Activated naive CD4-positive, alpha-beta T cell treated with anti-CD3 and anti-CD28 coated beads for 36 hours (primary cell): ENCODE measurements at regions not wholly inside any gene's neighbourhood (a gene's known extent, or its start where the extent isn't known, plus 50 kb on each side); places are given as distances from the start of the nearest gene placed in this dataset.

Source experiments
- CTCF ChIA-PET: fragments of 350-600 bp; sonication (Branson Sonifier 250); formaldehyde crosslinking; loops from one replicate; lab custom pipeline; 2021; ENCODE audit warnings: antibody characterized with exemption; lab: Charles Lee
- DNase-seq: peaks from one replicate; pipeline ENCODE4 v3.0.0-alpha.2; 2020
- H3K27ac Mint-ChIP-seq: one replicate; pipeline ENCODE4 v1.8.0; 2021; ENCODE audit warnings: mild to moderate bottlenecking, mixed read lengths
- H3K27me3 Mint-ChIP-seq: one replicate; pipeline ENCODE4 v1.8.0; 2021; ENCODE audit warnings: low read depth, mixed read lengths
- H3K36me3 Mint-ChIP-seq: one replicate; pipeline ENCODE4 v1.8.0; 2021; ENCODE audit warnings: low read depth, mixed read lengths
- H3K4me1 Mint-ChIP-seq: one replicate; pipeline ENCODE4 v1.8.0; 2021; ENCODE audit warnings: low read depth, mixed read lengths
- H3K4me3 Mint-ChIP-seq: one replicate; pipeline ENCODE4 v1.8.0; 2021; ENCODE audit warnings: mild to moderate bottlenecking, moderate library complexity, mixed read lengths
- H3K9me3 Mint-ChIP-seq: one replicate; pipeline ENCODE4 v1.8.0; 2021; ENCODE audit warnings: mixed read lengths
- intact Hi-C: fragments of 100-400 bp; cut with micrococcal nuclease; formaldehyde crosslinking; loops from one replicate; pipeline ENCODE4 v1.15.1; 2023

DNA sequence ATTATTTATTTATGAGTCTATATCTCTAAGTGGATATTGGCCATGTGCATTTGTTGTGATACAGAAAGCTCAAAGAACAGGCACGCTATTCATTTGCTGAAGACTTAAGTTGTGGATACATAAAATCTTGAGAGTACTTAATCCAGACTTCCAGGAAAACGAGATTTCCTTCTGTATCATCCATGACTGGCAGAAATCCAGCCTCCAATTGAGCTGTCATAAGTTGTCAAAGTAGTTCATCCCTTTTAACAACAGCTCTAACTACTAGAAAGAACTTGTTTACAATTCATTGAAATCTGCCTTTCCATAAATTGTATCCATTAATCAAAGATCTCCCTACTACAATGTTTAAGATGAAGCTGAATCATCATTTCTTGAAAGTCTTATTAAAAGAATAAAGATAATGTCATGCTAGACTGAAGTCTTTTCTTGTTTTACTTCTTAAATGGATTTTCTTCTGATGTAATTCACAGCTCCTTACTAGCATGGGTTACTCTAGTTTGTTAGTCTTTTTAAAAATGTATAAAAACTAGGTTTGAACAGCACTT, 447.3 kb upstream of the CITED2 start:
- Mint-ChIP-seq H3K27ac (no peak overlapping the region), H3K27me3 (peaks cover 9% of the 10 kb centered on the region), H3K9me3 (no peaks in the 10 kb centered on the region), H3K4me3 (no peak overlapping the region), H3K4me1 (no peaks in the 10 kb centered on the region), H3K36me3 (no peaks in the 10 kb centered on the region)
- intact Hi-C loops, result no loop called here
- no peak for DNase-seq
- CTCF ChIA-PET, result no interaction called here

DNA sequence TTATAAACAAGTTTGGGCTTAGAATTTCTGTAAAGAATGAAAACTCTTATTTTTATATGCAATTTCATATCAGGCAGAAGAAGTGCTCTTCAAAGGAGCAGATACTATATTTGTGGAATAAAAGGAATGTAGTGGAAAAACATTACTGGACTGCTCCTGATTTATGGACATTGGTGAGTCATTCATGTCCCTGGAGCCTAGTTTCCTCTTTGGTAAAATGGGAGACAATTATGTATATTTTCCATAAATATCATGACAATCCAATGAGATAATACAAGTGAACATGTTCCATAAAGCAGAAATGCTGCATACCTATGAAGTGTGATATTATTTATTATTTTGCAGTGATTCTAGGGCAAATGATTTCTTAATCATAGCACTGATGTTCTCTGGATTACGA, 445.8 kb upstream of the CITED2 start:
- CTCF ChIA-PET, result no interaction called here
- no peaks in the 10 kb centered on the region for H3K9me3 Mint-ChIP-seq
- intact Hi-C loops, result no loop called here
- no peak overlapping the region for H3K27ac Mint-ChIP-seq
- no peaks in the 10 kb centered on the region for H3K36me3 Mint-ChIP-seq
- no peak for DNase-seq
- H3K4me1 Mint-ChIP-seq, result no peaks in the 10 kb centered on the region
- H3K4me3 Mint-ChIP-seq, result no peak overlapping the region
- peaks cover 15% of the 10 kb centered on the region for H3K27me3 Mint-ChIP-seq

DNA sequence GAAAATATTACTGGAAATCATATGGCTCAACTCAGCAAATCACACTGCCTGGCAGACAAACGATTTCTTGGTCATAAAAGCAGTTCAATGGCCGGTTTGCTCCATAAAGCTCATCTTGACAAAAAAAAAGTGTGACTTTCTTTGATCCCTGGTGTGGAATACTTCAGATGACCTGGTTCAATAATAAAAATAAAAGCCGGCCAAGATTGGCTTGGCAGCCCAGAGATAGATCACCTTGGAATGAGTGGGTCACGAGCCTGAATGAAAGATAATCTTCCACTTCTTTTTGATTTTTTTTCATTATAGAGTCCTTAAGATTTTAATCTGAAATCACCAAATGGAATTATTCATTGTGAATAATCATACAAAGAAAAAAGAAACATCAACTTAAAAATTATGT, 445.3 kb upstream of the CITED2 start:
- no peaks in the 10 kb centered on the region for H3K9me3 Mint-ChIP-seq
- CTCF ChIA-PET, result no interaction called here
- H3K36me3 Mint-ChIP-seq, result no peaks in the 10 kb centered on the region
- no peak overlapping the region for H3K27ac Mint-ChIP-seq
- H3K27me3 Mint-ChIP-seq, result peaks cover 17% of the 10 kb centered on the region
- H3K4me3 Mint-ChIP-seq, result no peak overlapping the region
- no peaks in the 10 kb centered on the region for H3K4me1 Mint-ChIP-seq
- DNase-seq, result no peak
- intact Hi-C loops, result no loop called here

DNA sequence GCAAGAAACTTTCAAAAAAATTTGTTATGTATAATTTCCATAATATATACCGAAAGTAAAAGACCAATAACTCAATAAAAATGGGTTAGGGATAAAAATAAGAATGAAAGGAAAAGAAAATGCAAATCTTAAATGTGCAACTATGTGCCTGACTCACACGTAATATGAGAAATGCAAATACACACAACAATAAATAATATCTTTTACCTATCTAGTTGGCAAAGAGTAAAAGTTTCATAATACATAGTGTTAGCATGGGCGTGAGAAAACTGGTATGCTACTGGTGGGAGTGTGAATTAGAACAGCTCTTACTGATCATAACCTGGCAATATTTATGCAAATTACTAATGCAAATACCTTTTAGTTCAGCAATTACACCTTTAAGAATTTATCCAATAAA, 438.5 kb upstream of the CITED2 start:
- H3K27ac Mint-ChIP-seq, result no peak overlapping the region
- no peak overlapping the region for H3K4me3 Mint-ChIP-seq
- CTCF ChIA-PET, result no interaction called here
- intact Hi-C loops, result no loop called here
- H3K27me3 Mint-ChIP-seq, result peaks cover 12% of the 10 kb centered on the region
- no peak for DNase-seq
- H3K9me3 Mint-ChIP-seq, result no peaks in the 10 kb centered on the region
- no peaks in the 10 kb centered on the region for H3K36me3 Mint-ChIP-seq
- no peaks in the 10 kb centered on the region for H3K4me1 Mint-ChIP-seq

DNA sequence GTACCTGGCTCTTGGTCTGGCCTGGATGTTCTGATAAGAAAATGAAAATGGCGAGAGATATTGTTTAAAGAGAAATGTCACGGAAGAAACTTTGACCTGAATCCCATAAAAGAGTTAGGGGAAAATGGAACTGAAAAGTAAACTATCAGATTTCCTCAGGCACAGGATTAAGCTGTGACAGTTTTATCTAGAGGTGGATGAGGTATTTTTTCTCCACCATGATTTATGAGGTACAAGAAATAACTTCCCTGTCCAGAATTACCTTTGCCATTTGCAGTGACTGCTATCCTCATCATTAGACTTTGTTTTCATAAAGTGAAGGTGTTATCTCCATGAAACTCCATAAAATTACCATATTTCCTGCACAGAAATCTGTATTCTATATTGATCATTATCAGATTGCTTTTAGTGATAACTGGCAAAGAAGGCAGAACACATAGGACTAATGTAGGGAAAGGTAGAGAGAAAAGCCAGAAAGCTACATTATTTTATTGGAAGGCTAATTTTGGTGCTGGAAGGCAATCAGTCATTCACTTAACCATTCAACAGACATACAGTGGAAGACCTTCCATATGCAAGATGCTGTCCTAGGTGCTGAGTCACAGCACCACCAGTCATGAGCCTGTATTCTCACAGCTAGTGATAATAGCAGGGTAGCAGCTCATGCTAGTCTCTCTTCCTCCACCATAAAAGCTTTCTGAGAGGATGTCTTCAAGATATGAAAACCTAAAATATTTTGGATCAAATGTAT, 427.3 kb upstream of the CITED2 start:
- H3K4me3 Mint-ChIP-seq, result no peak overlapping the region
- H3K4me1 Mint-ChIP-seq, result no peaks in the 10 kb centered on the region
- no peaks in the 10 kb centered on the region for H3K9me3 Mint-ChIP-seq
- CTCF ChIA-PET, result no interaction called here
- no peak for DNase-seq
- no peak overlapping the region for H3K27ac Mint-ChIP-seq
- intact Hi-C loops, result no loop called here
- peaks cover 8% of the 10 kb centered on the region for H3K27me3 Mint-ChIP-seq
- no peaks in the 10 kb centered on the region for H3K36me3 Mint-ChIP-seq

DNA sequence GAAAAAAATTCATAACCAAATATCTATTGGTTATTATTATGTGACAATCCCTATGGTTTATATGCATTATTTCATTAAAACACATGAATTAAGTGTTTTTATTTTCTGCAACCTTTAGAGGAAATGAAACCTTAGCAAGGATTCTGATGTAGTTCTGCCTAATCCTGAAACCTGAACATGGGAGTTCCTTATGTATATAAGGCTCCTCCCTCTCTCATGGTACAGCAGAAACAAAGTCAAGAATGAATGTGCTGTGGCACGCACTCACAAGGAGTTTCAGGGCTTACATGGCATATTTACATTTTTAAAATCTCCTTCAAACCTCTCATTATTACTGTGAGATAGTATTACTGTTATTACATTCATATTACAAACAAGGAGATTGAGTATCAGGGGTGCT, 426.4 kb upstream of the CITED2 start:
- intact Hi-C loops, result no loop called here
- H3K9me3 Mint-ChIP-seq, result no peaks in the 10 kb centered on the region
- H3K36me3 Mint-ChIP-seq, result no peaks in the 10 kb centered on the region

DNA sequence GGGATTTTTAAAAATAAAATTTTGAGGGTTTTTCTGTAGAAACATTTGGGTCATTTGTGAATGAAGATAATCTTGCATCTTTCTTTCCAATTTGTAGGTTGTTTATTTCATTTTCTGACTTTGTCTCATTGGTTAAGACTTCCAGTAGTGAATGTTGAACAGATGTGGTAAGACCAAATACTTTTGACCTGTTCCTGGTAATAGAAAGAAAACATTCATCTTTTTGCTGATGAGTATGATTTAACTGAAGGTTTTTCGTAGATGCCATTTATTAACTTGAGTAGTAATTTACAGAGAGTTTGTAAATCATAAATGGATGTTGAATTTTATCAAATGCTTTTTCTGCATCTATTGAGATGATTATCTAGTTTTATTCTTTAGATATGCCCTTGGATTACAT, 416.1 kb upstream of the CITED2 start:
- Mint-ChIP-seq H3K4me3 (no peak overlapping the region), H3K27me3 (peaks cover 13% of the 10 kb centered on the region), H3K4me1 (no peaks in the 10 kb centered on the region), H3K27ac (no peak overlapping the region), H3K9me3 (no peaks in the 10 kb centered on the region), H3K36me3 (no peaks in the 10 kb centered on the region)
- intact Hi-C loops, result no loop called here
- DNase-seq, result no peak
- CTCF ChIA-PET, result no interaction called here

More for the DNA sequence above, 426.4 kb upstream of the CITED2 start:
- Mint-ChIP-seq H3K27me3 (peaks cover 7% of the 10 kb centered on the region), H3K27ac (no peak overlapping the region), H3K4me1 (no peaks in the 10 kb centered on the region), H3K4me3 (no peak overlapping the region)
- DNase-seq, result no peak
- CTCF ChIA-PET, result no interaction called here

DNA sequence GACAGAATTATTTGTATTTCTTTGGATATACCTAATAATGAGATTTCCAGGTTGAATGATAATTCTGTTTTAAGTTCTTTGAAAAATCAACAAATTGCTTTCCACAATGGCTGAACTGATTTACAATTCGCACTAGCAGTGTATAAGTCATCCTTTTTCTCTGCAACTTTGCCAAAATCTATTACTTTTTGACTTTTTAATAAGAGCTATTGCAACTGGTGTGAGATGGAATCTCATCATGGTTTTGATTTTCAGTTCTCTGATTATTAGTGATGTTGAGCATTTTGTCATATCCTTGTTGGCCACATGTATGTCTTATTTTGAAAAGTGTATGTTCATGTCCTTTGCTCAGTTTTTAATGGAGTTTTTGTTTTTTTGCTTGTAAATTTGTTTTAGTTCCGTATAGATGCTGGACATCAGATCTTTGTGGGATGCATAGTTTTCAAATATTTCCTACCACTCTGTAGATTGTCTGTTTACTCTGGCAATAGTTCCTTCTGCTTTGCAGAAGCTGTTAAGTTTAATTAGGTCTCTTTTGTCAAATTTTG, 409.8 kb upstream of the CITED2 start:
- intact Hi-C loops, result no loop called here
- Mint-ChIP-seq H3K27me3 (peaks cover 20% of the 10 kb centered on the region), H3K27ac (no peak overlapping the region), H3K4me1 (no peaks in the 10 kb centered on the region), H3K9me3 (no peaks in the 10 kb centered on the region), H3K4me3 (no peak overlapping the region), H3K36me3 (no peaks in the 10 kb centered on the region)
- CTCF ChIA-PET, result no interaction called here
- no peak for DNase-seq

DNA sequence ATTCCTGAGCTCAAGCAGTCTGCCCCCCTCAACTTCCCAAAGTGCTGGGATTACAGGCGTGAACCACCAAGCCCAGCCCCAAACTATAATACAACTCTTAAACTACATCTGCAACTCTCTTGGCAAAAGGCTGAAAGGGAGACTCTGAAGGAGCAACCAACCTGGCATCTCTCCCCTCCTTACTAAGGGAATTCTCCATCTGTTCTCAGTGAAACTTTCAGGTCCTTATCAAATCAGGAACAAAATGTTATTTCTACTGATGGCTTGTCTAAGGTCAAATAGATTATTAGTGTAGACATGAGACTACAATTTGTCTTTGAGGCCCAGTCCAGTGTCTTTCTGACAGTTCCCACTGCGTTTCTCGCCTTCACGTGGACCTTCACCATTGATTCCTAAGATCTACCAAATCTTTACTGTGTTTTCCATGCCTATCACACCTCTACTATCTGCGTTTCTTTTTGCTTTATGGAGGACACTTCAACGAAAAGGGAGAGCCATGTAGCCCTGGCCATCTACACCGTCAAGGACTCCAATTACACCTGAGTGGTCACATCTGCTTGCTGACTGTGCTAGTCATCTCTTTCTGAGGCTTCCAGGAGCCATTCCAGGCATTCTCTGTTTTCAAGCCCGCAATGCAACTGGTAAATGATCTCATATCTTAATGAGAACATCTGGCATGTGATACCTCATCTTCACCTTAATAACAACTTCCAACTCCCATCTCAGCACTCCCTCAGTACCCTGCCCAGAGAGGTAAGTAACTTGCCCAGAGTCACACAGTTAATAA, 405.7 kb upstream of the CITED2 start:
- no peaks in the 10 kb centered on the region for H3K9me3 Mint-ChIP-seq
- H3K4me1 Mint-ChIP-seq, result no peaks in the 10 kb centered on the region
- H3K4me3 Mint-ChIP-seq, result no peak overlapping the region
- CTCF ChIA-PET, result interaction anchor here (0.6 to 1.0 kb wide), 2 partner anchors 9 to 69 kb away, joined by 3 read pairs; no protein-coding TSS in a partner anchor
- no peaks in the 10 kb centered on the region for H3K36me3 Mint-ChIP-seq
- no peak overlapping the region for H3K27ac Mint-ChIP-seq
- intact Hi-C loops, result no loop called here
- H3K27me3 Mint-ChIP-seq, result peaks cover 7% of the 10 kb centered on the region
- DNase-seq, result no peak

DNA sequence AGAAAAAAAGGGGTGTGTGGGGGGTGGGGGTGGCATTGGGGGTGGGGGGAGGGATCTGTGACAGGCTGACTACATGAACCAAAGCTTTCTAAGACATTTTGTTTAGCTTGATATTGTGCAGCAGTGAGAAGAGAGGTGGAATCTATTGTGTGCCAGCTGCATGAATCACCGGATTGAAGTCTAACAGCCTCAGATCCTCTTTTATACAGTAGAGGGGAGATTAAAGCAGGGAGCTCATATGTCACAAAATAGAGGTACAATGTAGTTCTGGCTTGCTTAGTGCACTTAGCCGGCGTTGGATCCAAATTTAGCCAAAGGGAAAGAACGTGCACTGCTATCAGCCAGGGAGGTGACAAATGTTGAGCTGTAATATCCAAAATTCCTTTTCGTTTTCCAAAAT, 404.2 kb upstream of the CITED2 start:
- intact Hi-C loops, result no loop called here
- peaks cover 8% of the 10 kb centered on the region for H3K27me3 Mint-ChIP-seq
- H3K4me1 Mint-ChIP-seq, result no peaks in the 10 kb centered on the region
- no peak for DNase-seq
- no peak overlapping the region for H3K4me3 Mint-ChIP-seq
- CTCF ChIA-PET, result no interaction called here
- H3K36me3 Mint-ChIP-seq, result no peaks in the 10 kb centered on the region
- no peak overlapping the region for H3K27ac Mint-ChIP-seq
- H3K9me3 Mint-ChIP-seq, result no peaks in the 10 kb centered on the region

DNA sequence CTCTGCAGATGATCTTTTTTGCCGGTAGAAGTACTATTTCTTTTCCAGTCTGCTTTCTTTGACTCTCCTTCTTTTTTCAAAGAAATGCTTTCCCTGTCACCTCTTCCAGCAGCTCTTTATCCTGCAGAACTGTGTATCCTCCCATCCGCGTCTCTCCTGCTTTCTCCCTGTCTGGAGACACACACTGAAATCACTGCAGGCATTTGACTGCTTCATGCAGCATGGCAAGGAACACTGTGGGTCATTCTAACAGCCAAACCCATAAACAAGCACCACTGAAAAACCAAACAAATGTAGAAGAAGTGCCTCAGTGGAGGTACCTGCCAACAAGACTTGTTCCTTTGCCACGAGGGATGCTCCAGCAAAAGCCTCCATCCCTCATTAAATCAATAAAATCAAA, 403.7 kb upstream of the CITED2 start:
- H3K27ac Mint-ChIP-seq, result no peak overlapping the region
- peaks cover 8% of the 10 kb centered on the region for H3K27me3 Mint-ChIP-seq
- H3K36me3 Mint-ChIP-seq, result no peaks in the 10 kb centered on the region
- H3K9me3 Mint-ChIP-seq, result no peaks in the 10 kb centered on the region
- no peaks in the 10 kb centered on the region for H3K4me1 Mint-ChIP-seq
- no peak overlapping the region for H3K4me3 Mint-ChIP-seq
- intact Hi-C loops, result no loop called here
- DNase-seq, result no peak
- CTCF ChIA-PET, result no interaction called here

DNA sequence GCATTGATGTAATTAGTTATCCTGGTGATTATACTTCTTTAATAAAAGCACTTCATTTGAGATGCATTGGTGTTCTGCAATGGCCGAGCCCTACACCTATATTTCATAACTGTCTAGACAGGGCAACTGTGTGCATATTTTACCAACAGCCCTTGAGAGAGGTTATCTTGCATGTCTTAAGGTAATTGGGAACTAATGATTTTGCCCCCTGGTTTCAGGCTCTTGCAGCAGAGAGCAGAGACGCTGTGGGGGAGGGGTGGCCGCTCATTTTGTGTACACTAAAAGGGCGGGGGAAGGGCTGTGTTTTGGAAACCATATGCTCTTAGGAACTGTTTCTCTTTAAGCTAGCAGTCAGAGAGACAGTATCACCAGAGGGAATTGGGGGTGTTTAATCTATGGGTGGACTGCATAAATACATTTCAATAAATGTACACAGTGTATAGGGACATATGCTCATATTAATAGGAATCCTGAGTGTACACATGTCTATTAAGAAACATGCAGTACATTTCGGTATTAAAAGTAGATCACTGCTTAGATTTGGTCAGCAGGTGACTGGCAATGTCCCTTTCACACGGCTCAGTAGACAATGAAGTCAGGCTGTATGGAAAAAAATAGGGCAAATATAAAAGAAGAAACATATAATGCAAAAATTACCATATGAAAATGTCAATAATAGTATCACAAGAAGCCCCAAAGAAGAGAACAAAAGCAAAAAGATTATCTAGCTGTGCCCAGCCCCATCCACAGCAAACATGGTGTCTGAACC, 402.9 kb upstream of the CITED2 start:
- CTCF ChIA-PET, result no interaction called here
- intact Hi-C loops, result no loop called here
- H3K4me3 Mint-ChIP-seq, result no peak overlapping the region
- H3K9me3 Mint-ChIP-seq, result no peaks in the 10 kb centered on the region
- no peak overlapping the region for H3K27ac Mint-ChIP-seq
- H3K4me1 Mint-ChIP-seq, result no peaks in the 10 kb centered on the region
- DNase-seq, result no peak
- H3K27me3 Mint-ChIP-seq, result peaks cover 5% of the 10 kb centered on the region
- no peaks in the 10 kb centered on the region for H3K36me3 Mint-ChIP-seq
